ENCODE measurements at regions not wholly inside any gene's neighbourhood (a gene's known extent, or its start where the extent isn't known, plus 50 kb on each side); places are given as distances from the start of the nearest gene placed in this dataset.
A peak's percentile ranks its signal among the peaks of the same experiment; 100 is the strongest.

GRCh38 chr20:3352202-3352601 lies 55.3 kb downstream of the DNAAF9 start:
- peaks cover 0 to 2% of the 10 kb centered on the region in 2 experiments for H3K36me3 ChIP-seq (ENCODE audit: control insufficient read depth in 2 of 2, extremely low read depth in 1 of 2, insufficient read depth in 2 of 2, low read length in 2 of 2)
- no peak for TF ChIP-seq CTCF (IDR thresholded peaks at IDR 0.05; ENCODE audit: extremely low read depth in 1 of 2, insufficient read depth in 1 of 2, low read depth in 1 of 2, low read length in 2 of 2)
- TF ChIP-seq FOS (IDR thresholded peaks at IDR 0.05; ENCODE audit: borderline replicate concordance, insufficient read depth, low read length): no peak
- no peak for TF ChIP-seq MYC (IDR thresholded peaks at IDR 0.05; ENCODE audit: low read depth, low read length)
- no peak for TF ChIP-seq GATA2 (IDR thresholded peaks at IDR 0.05; ENCODE audit: insufficient read depth, insufficient read length, low read depth, low read length)
- TF ChIP-seq EZH2 (IDR thresholded peaks at IDR 0.05; ENCODE audit: borderline replicate concordance, low read depth, low read length, severe bottlenecking): no peak
- TF ChIP-seq, protein P1, sequence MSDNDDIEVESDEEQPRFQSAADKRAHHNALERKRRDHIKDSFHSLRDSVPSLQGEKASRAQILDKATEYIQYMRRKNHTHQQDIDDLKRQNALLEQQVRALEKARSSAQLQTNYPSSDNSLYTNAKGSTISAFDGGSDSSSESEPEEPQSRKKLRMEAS (IDR thresholded peaks at IDR 0.05; ENCODE audit: insufficient read depth, insufficient read length): no peak
- TF ChIP-seq POLR2A (IDR thresholded peaks at IDR 0.05; ENCODE audit: low read depth, low read length): no peak
- no peak for TF ChIP-seq POLR2AphosphoS5 (IDR thresholded peaks at IDR 0.05; ENCODE audit: insufficient read depth, low read depth, low read length)
- no peak for TF ChIP-seq JUN (IDR thresholded peaks at IDR 0.05; ENCODE audit: borderline replicate concordance, insufficient read depth, insufficient read length, low read depth)
- H3K9ac ChIP-seq (replicated peaks; ENCODE audit: extremely low read depth, insufficient read depth, low read length): no peak overlapping the region
- H4K20me1 ChIP-seq (replicated peaks; ENCODE audit: control insufficient read depth, extremely low read depth, insufficient read depth, low read length): no peaks in the 10 kb centered on the region
- H3K27ac ChIP-seq (ENCODE audit: insufficient read depth, low read depth, low read length): no peak overlapping the region
- H2AFZ ChIP-seq (ENCODE audit: low read depth, low read length): no peak overlapping the region
- no peaks in the 10 kb centered on the region for H3K9me1 ChIP-seq (replicated peaks; ENCODE audit: control insufficient read depth, extremely low read depth, insufficient read depth, low read length)
- no peaks in the 10 kb centered on the region for H3K4me1 ChIP-seq (ENCODE audit: control insufficient read depth, extremely low read depth, insufficient read depth, low read length)
- H3K9me3 ChIP-seq (replicated peaks; ENCODE audit: control insufficient read depth, insufficient read depth, low read length): no peaks in the 10 kb centered on the region
- BruUV-seq (replicated peaks): no TSS peak
- no peaks in the 10 kb centered on the region for H3K79me2 ChIP-seq (ENCODE audit: control insufficient read depth, insufficient read depth, low read length)
- peak; percentile 4 for FAIRE-seq
- no peak overlapping the region for H3K4me3 ChIP-seq (replicated peaks in 1 of 3; ENCODE audit: insufficient read depth in 1 of 3, low read depth in 1 of 3, low read length in 3 of 3)
- POLR2A ChIA-PET: no interaction called here
- dilution Hi-C loops (cut with MboI; ENCODE audit: extremely low pct_ligation_motif_present, low sequenced_read_pairs) (no loop called here), intact Hi-C loops (cut with micrococcal nuclease) (no loop called here)
- CTCF ChIA-PET: no interaction called here
- no peak overlapping the region for H3K4me2 ChIP-seq (ENCODE audit: insufficient read depth, low read length)
- H3K27me3 ChIP-seq (ENCODE audit: control insufficient read depth in 2 of 2, insufficient read depth in 2 of 2, low read length in 2 of 2): no peaks in the 10 kb centered on the region
- no peak for DNase-seq (ENCODE audit: low read depth, low spot score)
